Mucosa of stomach (tissue), 1 donor: ENCODE measurements at regions not wholly inside any gene's neighbourhood (a gene's known extent, or its start where the extent isn't known, plus 50 kb on each side); places are given as distances from the start of the nearest gene placed in this dataset.

ENCODE experiments used
- H3K27me3 ChIP-seq: one replicate; pipeline ENCODE4 v1.7.0; 2013; ENCODE audit warnings: mild to moderate bottlenecking, low read length; ENCODE audit not compliant: control insufficient read depth, insufficient read depth
- H3K36me3 ChIP-seq: one replicate; pipeline ENCODE4 v1.7.0; 2013; ENCODE audit warnings: low read length; ENCODE audit not compliant: control insufficient read depth, insufficient read depth
- H3K4me1 ChIP-seq: one replicate; pipeline ENCODE4 v1.7.0; 2013; ENCODE audit warnings: mild to moderate bottlenecking, low read length; ENCODE audit not compliant: control insufficient read depth, insufficient read depth
- H3K4me3 ChIP-seq: one replicate; pipeline ENCODE4 v1.7.0; 2013; ENCODE audit warnings: low read length
- H3K9ac ChIP-seq: one replicate; pipeline ENCODE4 v1.7.0; 2013; ENCODE audit warnings: mild to moderate bottlenecking, low read length, moderate library complexity
- H3K9me3 ChIP-seq: one replicate; pipeline ENCODE4 v1.7.0; 2013; ENCODE audit warnings: mild to moderate bottlenecking, low read length, moderate library complexity; ENCODE audit not compliant: control insufficient read depth
- donor health status: Pancreatic carcinoma.

DNA sequence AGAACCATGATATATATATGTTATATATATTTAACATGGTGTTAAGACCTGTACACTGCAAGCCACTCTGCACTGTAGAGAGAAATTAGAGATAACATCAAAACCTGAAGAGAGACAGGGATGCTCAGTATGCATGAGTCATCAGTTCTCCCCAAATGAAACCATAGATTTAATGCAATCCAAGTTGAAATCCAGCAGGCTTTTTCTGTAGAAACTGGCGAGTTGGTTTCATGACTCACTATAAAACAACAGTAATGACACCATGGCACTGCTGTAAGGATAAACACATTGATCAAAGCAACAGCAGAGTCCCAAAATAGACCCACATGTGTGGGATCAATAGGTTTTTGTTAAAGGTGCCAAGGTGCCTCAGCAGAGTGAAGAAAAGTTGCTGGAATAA is 65.8 kb downstream of the RTP5 start:
- Histone ChIP-seq H3K9ac (no peak overlapping the region), H3K4me3 (no peak overlapping the region), H3K4me1 (no peaks in the 10 kb centered on the region), H3K27me3 (no peaks in the 10 kb centered on the region), H3K36me3 (no peaks in the 10 kb centered on the region), H3K9me3 (no peaks in the 10 kb centered on the region)

DNA sequence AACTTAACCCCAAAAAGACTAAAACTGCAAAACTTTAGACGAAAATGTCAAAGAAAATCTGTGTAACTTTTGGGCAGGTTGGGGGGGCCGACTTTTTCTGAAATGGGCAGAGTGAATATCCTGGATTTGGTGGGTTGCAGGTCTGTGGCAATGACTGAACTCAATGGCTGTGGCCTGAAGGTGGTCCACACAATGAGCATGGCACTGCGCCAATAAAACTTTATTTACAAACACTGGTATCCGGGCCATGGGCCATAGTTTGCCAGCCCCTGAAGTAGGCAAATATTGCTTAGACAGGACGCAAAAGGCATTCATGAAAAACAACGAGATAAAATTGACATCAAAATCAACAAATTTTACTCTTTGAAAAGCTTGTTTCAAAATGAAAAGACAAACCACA is 66.2 kb downstream of the RTP5 start:
- no peaks in the 10 kb centered on the region for H3K27me3 ChIP-seq
- no peak overlapping the region for H3K9ac ChIP-seq
- H3K9me3 ChIP-seq, result no peaks in the 10 kb centered on the region

DNA sequence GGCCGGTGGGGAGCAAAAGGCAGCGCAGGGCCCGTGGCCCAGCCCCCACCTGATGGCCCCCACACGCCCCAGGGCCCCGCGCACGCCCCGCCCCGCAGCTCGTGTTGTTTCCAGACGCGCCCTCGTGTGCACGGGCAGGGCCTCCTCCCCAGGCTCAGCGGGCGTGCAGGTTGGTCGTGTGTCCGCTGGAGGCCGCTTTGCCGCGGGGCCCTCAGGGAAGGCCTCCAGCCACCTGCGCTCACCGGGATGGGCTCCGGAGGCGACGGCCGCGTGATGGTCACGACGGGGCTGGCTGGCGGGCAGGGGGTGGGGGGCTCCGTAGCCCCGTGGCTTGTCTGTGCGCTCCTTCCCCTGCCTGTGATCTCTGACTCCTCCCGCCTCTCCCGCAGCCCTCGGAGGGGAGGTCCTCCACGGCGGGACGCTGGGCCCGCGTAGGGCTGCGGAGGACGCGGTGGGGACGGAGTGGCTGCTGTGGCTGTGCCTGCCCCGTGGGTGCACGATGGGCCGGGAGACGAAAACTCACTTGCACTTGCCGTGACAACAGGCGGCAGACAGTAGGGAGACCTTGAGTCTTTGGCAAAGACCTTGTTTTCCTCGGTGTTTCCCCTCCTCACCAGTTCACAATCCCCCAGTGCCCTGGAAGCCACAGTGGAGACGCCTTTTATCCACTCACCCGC is 67.1 kb downstream of the RTP5 start:
- no peaks in the 10 kb centered on the region for H3K9me3 ChIP-seq
- no peaks in the 10 kb centered on the region for H3K36me3 ChIP-seq
- H3K4me3 ChIP-seq, result no peak overlapping the region
- no peaks in the 10 kb centered on the region for H3K27me3 ChIP-seq
- H3K9ac ChIP-seq, result no peak overlapping the region
- H3K4me1 ChIP-seq, result no peaks in the 10 kb centered on the region

More for the DNA sequence above, 66.2 kb downstream of the RTP5 start:
- no peaks in the 10 kb centered on the region for H3K36me3 ChIP-seq
- no peak overlapping the region for H3K4me3 ChIP-seq
- no peaks in the 10 kb centered on the region for H3K4me1 ChIP-seq

DNA sequence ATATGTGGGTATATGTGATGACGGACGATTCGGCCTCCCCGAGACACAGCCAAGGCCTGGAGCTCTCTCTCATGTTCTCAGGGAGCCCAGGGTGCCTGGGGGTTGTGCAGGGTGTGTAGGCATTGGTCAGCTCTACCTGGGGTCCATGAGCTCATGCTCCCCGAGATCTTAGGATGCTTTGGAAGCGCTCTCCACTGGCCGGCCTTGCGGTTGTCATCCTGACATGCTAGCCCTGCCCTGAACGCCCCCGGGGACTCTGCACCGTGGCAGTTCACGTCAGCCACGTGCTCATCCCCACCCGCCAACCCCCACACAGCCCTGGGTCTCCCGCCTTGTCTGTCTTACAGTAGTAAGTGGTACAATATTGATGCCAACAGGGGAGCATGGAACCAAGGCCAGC is 67.8 kb downstream of the RTP5 start:
- H3K9ac ChIP-seq, result no peak overlapping the region
- H3K9me3 ChIP-seq, result no peaks in the 10 kb centered on the region
- H3K27me3 ChIP-seq, result no peaks in the 10 kb centered on the region
- H3K36me3 ChIP-seq, result no peaks in the 10 kb centered on the region
- H3K4me3 ChIP-seq, result no peak overlapping the region
- H3K4me1 ChIP-seq, result no peaks in the 10 kb centered on the region

DNA sequence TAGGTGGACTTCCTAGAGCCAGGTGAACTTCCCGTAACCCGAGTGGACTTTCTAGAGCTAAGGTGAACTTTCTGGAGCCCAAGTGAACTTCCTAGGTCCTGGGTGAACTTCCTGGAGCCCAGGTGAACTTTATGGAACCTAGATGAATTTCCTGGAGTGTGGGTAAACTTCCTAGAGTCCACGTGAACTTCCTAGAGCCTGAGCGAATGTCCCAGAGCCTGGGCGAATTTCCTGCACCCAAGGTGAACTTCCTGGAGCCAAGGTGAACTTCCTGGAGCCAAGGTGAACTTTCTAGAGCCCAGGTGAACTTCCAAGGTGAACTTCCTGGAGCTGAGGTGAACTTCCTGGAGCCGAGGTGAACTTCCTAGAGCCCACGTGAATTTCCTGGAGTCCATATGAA is 70.0 kb downstream of the RTP5 start:
- Histone ChIP-seq H3K27me3 (no peaks in the 10 kb centered on the region), H3K9ac (no peak overlapping the region), H3K36me3 (no peaks in the 10 kb centered on the region), H3K9me3 (no peaks in the 10 kb centered on the region), H3K4me3 (no peak overlapping the region), H3K4me1 (no peaks in the 10 kb centered on the region)

DNA sequence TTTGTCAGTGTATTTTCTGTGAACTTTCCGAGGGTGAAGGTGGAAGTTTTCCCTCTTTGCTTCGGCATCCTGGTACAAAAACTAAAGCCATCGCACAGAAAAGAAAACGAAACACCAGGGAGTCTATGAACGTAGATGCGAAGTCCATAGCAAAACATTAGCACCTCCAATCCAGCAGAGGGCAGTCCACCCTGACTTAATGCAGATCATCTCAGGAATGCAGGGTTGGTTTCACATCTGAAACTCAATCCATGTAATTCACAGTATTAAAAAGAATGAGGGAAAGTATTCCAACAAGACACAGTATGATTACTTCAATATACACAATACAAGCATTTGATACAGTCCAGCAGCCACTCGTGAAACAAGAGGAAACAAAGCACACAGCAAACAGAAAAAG is 70.8 kb downstream of the RTP5 start:
- Histone ChIP-seq H3K4me1 (no peaks in the 10 kb centered on the region), H3K9me3 (no peaks in the 10 kb centered on the region), H3K27me3 (no peaks in the 10 kb centered on the region), H3K36me3 (no peaks in the 10 kb centered on the region), H3K9ac (no peak overlapping the region), H3K4me3 (no peak overlapping the region)

DNA sequence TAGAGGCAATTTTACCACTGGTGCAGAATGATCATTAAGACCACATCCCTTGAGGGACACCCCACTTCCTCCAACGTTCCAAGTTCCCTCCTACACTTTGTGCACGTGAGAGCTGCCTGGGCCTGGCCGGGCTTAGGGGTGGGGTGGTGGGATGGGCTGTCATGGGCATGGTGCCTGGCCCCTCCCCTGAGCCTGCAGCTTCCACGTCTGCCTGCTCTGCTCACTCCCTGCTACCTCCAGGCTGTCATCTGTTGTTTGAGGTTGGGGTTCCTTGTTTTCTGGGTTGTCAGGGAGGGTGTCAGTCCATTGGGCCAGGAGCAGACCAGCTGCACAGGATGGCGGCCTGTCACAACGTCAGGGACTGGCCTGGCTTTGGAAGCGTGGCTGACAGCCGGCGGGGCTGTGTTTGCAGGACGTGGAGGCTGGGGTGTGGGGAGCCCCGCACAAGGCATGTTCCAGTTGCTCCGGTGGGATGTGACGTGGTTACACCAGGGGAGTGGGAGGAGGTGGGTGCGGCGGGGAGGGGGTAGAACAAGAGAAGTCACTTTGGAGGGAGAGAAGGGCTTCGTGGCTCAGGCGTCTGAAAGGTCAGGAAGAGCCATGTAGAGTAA is 72.3 kb downstream of the RTP5 start:
- Histone ChIP-seq H3K27me3 (no peaks in the 10 kb centered on the region), H3K36me3 (no peaks in the 10 kb centered on the region), H3K4me1 (no peaks in the 10 kb centered on the region), H3K4me3 (no peak overlapping the region), H3K9me3 (no peaks in the 10 kb centered on the region), H3K9ac (no peak overlapping the region)

DNA sequence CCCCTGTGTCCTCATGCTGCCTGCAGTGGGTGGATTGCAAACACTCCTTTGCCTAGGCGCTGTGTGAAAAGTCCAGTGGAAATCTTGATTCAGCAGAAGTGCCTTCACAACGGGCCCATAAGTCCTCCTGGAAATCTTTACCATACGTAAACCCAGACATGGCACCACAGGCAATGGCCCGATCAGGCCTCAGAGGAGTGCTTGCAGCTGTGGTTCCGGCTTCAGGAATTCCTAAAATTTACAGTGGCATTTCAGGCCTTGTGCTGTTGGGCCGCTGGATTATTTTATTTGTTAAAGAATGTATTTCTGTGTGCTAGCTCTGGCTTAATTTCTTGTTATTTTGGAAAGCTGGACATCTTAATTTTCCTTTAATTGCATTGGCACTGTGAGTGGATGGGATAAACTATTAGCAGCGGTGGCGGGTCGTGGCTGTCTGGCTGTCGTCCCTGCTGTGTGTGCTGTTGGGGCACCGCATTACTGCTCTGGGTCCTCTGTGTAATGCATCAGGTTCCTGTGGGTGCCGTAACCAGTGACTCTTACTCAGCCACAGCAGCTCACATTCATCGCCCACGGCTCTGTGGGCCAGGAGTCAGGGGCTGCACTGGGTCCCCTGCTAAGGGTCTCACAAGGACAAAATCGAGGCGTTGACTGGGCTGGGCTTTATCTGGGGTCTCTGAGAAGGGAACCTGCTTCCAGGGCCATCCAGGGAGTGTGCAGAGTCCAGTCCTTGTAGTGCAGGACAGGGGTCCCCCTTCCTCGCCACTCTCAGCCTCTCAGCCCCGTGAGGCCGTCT is 73.1 kb downstream of the RTP5 start:
- Histone ChIP-seq H3K9me3 (no peaks in the 10 kb centered on the region), H3K9ac (no peak overlapping the region), H3K4me3 (no peak overlapping the region), H3K4me1 (no peaks in the 10 kb centered on the region), H3K27me3 (no peaks in the 10 kb centered on the region), H3K36me3 (no peaks in the 10 kb centered on the region)

DNA sequence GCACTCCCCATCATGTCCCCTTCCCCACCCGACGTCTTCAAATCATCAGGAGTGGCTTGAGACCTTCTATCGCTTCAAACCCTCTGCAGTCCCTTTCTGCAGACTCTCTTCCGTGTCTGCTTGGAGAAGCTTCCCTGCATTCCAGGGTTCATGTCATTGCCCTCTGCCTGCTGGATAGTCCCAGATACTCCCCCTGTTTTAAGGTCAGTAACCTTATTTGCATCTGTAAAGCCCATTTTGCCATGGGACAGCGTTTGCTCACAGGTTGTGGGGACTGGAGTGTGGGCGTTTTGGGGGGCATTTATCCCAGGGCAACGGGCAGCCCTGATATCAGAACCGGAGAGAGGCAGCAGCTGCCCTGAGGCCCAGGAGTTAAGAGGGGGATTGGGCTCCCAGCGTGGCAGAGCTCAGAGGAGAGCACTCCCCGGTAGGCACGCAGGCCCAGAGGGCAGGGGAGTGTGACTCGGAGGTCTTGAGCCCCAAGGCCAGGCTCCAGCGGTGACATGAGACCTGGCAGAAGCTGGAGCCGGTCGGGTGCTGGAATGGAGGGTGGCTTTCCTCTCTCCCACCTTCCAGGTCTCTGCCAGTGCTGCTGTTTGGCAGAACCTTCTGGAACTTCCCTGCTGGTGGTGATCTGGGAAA is 73.8 kb downstream of the RTP5 start:
- Histone ChIP-seq H3K9me3 (no peaks in the 10 kb centered on the region), H3K36me3 (no peaks in the 10 kb centered on the region), H3K4me3 (no peak overlapping the region), H3K4me1 (no peaks in the 10 kb centered on the region), H3K27me3 (no peaks in the 10 kb centered on the region), H3K9ac (no peak overlapping the region)

DNA sequence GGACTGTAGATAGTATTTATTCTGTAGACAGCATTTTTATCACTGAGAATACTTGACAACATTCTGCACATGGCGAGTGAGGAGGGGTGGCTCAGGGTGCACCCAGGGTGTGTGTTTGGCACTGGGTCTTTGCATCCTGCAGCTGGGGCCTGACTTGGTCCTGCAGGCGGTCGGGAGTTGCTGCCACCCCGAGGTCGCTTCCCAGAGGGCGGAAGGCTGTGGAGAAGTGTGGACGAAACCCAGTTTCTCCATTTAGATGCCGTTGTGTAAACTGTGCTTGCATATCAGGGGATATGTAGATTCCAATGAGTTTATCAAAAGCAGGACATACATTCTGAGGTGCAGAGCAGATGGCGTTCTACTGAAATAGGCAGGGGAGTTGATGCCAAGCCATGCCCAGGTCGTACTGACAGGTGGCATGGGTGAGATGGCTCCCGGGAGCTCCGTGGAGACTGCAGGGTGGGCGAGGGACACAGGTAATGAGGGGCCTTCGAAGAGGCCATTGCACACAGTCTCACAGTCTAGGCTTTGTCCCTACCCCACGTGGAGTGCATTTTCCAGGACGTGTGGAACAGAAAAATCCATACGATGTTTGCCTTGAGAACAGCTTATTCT is 74.5 kb downstream of the RTP5 start:
- H3K27me3 ChIP-seq, result no peaks in the 10 kb centered on the region
- H3K4me3 ChIP-seq, result no peak overlapping the region
- H3K9me3 ChIP-seq, result no peaks in the 10 kb centered on the region
- no peaks in the 10 kb centered on the region for H3K36me3 ChIP-seq
- no peak overlapping the region for H3K9ac ChIP-seq
- H3K4me1 ChIP-seq, result no peaks in the 10 kb centered on the region

DNA sequence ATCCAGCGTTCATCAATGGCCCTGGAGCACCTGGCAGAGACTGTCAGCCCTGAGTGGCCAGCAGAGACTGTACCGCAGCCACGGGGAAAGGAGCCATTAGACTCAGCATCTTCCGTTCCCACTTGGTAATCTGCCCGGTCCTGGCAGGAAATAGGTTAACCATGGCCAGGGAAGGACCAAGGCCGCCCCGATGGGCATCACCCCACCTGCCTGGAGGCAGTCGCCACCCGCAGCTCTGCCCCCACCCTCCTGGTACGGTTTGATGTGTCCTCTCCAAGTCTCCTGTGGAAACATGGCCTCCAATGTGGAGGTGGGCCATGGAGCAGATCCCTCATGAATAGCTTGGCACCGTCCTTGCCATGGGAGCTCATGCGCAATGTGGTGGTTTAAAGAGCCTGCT is 75.3 kb downstream of the RTP5 start:
- Histone ChIP-seq H3K4me1 (no peaks in the 10 kb centered on the region), H3K4me3 (no peak overlapping the region), H3K9me3 (no peaks in the 10 kb centered on the region), H3K9ac (no peak overlapping the region), H3K27me3 (no peaks in the 10 kb centered on the region), H3K36me3 (no peaks in the 10 kb centered on the region)

DNA sequence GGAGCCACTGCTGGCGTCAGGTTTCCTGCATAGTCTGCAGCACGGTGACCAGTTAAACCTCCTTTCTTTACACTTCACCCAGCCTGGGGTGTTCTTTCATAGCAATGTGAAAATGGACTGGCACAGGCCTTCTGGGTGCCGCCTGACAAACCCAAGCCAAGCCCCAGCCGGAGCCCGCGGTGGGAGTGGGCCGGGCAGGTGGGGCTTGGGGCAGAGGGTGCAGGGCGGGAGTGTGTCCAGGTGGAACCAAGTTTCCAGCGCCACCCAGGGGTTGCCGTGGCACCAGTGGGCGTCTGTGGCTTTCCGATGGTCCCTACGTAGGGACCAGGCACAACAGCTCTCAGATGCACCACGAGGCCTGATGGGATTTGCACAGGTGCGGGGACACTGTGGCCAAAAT is 75.8 kb downstream of the RTP5 start:
- Histone ChIP-seq H3K9me3 (no peaks in the 10 kb centered on the region), H3K27me3 (no peaks in the 10 kb centered on the region), H3K4me1 (no peaks in the 10 kb centered on the region), H3K36me3 (no peaks in the 10 kb centered on the region), H3K4me3 (no peak overlapping the region), H3K9ac (no peak overlapping the region)
